ENCODE measurements at regions not wholly inside any gene's neighbourhood (a gene's known extent, or its start where the extent isn't known, plus 50 kb on each side); places are given as distances from the start of the nearest gene placed in this dataset.

DNA sequence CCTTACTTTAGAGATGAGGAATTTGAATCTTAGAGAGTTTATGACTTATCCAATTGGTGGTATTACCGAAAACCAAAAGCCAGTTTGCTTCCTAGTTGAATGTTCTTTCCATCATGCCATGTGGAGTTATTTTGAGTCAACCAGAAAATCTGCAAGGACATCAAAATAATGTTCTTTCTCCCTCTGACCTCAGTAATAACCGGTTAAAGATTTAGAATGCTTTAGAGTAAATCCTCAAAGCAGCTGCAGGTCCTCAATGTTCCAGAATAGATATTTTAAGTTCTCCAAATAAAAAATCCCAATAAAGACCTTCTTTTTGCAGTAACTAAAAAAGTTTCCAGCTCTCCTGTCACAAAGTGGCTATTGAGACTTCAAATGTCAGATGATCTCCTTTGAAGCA is 396.6 kb downstream of the ADAMTS20 start:
- TF ChIP-seq, protein P1, sequence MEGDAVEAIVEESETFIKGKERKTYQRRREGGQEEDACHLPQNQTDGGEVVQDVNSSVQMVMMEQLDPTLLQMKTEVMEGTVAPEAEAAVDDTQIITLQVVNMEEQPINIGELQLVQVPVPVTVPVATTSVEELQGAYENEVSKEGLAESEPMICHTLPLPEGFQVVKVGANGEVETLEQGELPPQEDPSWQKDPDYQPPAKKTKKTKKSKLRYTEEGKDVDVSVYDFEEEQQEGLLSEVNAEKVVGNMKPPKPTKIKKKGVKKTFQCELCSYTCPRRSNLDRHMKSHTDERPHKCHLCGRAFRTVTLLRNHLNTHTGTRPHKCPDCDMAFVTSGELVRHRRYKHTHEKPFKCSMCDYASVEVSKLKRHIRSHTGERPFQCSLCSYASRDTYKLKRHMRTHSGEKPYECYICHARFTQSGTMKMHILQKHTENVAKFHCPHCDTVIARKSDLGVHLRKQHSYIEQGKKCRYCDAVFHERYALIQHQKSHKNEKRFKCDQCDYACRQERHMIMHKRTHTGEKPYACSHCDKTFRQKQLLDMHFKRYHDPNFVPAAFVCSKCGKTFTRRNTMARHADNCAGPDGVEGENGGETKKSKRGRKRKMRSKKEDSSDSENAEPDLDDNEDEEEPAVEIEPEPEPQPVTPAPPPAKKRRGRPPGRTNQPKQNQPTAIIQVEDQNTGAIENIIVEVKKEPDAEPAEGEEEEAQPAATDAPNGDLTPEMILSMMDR (IDR thresholded peaks at IDR 0.05): no peak
- TF ChIP-seq POLR2A (IDR thresholded peaks at IDR 0.05): no peak

Data from tibial nerve (tissue), 3 donors.